IMR-90 (cell line): ENCODE measurements at regions not wholly inside any gene's neighbourhood (a gene's known extent, or its start where the extent isn't known, plus 50 kb on each side); places are given as distances from the start of the nearest gene placed in this dataset.

ENCODE experiments used
- ATAC-seq: fragments of 200-7000 bp; cut with Tn5 transposase; 2 replicates; pipeline ENCODE4 v1.9.1; 2020; ENCODE audit warnings: low read depth, mild to moderate bottlenecking, moderate library complexity
- BruUV-seq: library from RNA; stranded (reverse); fragments of 400-500 nt; replicated peaks from 2 replicates; lab custom pipeline; 2021; lab: Mats Ljungman, UMichigan
- CTCF ChIA-PET: fragments of 300-600 bp; formaldehyde crosslinking; extraction: SDS; loops from one replicate; lab custom pipeline; 2021; ENCODE audit warnings: antibody characterized with exemption; lab: Yijun Ruan, JAX
- POLR2A ChIA-PET: fragments of 300-600 bp; sonication (Branson Sonifier 250); formaldehyde crosslinking; loops from one replicate; lab custom pipeline; 2022; ENCODE audit warnings: antibody characterized with exemption; ENCODE audit not compliant: unreplicated experiment; lab: Charles Lee
- DNase-seq: peaks from one replicate; pipeline ENCODE4 v3.0.0; 2013
- H2AFZ ChIP-seq: replicated peaks from 2 replicates; pipeline ENCODE3; 2013; ENCODE audit warnings: low read length, mild to moderate bottlenecking; ENCODE audit not compliant: poor library complexity
- H2AK5ac ChIP-seq: 2 replicates; pipeline ENCODE4 v1.6.1; 2013; ENCODE audit warnings: low read depth, low read length, inconsistent platforms
- H2AK9ac ChIP-seq: replicated peaks from 2 replicates; pipeline ENCODE3; 2013; ENCODE audit warnings: mild to moderate bottlenecking, low read depth, low read length, moderate library complexity; ENCODE audit not compliant: poor library complexity
- H2BK120ac ChIP-seq: 2 replicates; pipeline ENCODE4 v1.6.1; 2013; ENCODE audit warnings: low read depth, low read length, inconsistent platforms
- H2BK15ac ChIP-seq: 3 replicates; pipeline ENCODE4 v1.6.1; 2013; ENCODE audit warnings: low read depth, low read length, inconsistent platforms
- H2BK20ac ChIP-seq: 2 replicates; pipeline ENCODE4 v1.6.1; 2013; ENCODE audit warnings: low read depth, mild to moderate bottlenecking, inconsistent platforms, low read length, moderate library complexity
- H2BK5ac ChIP-seq: 2 replicates; pipeline ENCODE4 v1.6.1; 2013; ENCODE audit warnings: mild to moderate bottlenecking, low read depth, low read length, inconsistent platforms; ENCODE audit not compliant: poor library complexity, severe bottlenecking
- H3K14ac ChIP-seq: replicated peaks from 2 replicates; pipeline ENCODE4 v1.6.1; 2013; ENCODE audit warnings: low read depth, low read length, inconsistent platforms
- H3K18ac ChIP-seq: 2 replicates; pipeline ENCODE4 v1.6.1; 2013; ENCODE audit warnings: low read depth, low read length, control low read depth
- H3K23ac ChIP-seq: 2 replicates; pipeline ENCODE4 v1.6.1; 2013; ENCODE audit warnings: low read depth, low read length, inconsistent platforms
- H3K27ac ChIP-seq: 2 replicates; pipeline ENCODE4 v1.5.1; 2013; ENCODE audit warnings: mild to moderate bottlenecking, control low read depth, low read length; ENCODE audit not compliant: insufficient read depth
- H3K27me3 ChIP-seq: 2 replicates; pipeline ENCODE4 v1.6.1; 2013; ENCODE audit warnings: low read length; ENCODE audit not compliant: control insufficient read depth, insufficient read depth
- H3K36me3 ChIP-seq: 2 replicates; pipeline ENCODE4 v1.6.1; 2013; ENCODE audit warnings: low read length, mixed read lengths; ENCODE audit not compliant: control insufficient read depth, insufficient read depth
- H3K4ac ChIP-seq: 2 replicates; pipeline ENCODE4 v1.6.1; 2013; ENCODE audit warnings: low read depth, low read length, inconsistent platforms
- H3K4me1 ChIP-seq: 2 replicates; pipeline ENCODE4 v1.6.1; 2013; ENCODE audit warnings: low read length, mixed read lengths; ENCODE audit not compliant: control insufficient read depth, insufficient read depth
- H3K4me2 ChIP-seq: 2 replicates; pipeline ENCODE4 v1.6.1; 2013; ENCODE audit warnings: low read depth, mild to moderate bottlenecking, control low read depth, low read length, moderate library complexity
- H3K4me3 ChIP-seq: 2 replicates; pipeline ENCODE4 v1.5.1; 2013; ENCODE audit warnings: low read depth, mild to moderate bottlenecking, control low read depth, low read length, moderate library complexity; ENCODE audit not compliant: insufficient read depth
- H3K56ac ChIP-seq: 2 replicates; pipeline ENCODE4 v1.6.1; 2013; ENCODE audit warnings: low read length, inconsistent platforms; ENCODE audit not compliant: insufficient read depth; ENCODE audit errors: extremely low read depth
- H3K79me1 ChIP-seq, 2 experiments: 2 replicates each; pipeline ENCODE4 v1.6.1; 2013; ENCODE audit warnings: low read length in 2 of 2, inconsistent platforms in 1 of 2, low read depth in 1 of 2
- H3K9ac ChIP-seq: 2 replicates; pipeline ENCODE4 v1.6.1; 2013; ENCODE audit warnings: low read depth, low read length, control low read depth
- H3K9me1 ChIP-seq: 2 replicates; pipeline ENCODE4 v1.6.1; 2013; ENCODE audit warnings: low read length, inconsistent platforms; ENCODE audit not compliant: insufficient read depth
- H3K9me3 ChIP-seq: 2 replicates; pipeline ENCODE4 v1.6.1; 2013; ENCODE audit warnings: low read length; ENCODE audit not compliant: control insufficient read depth, insufficient read depth
- H4K20me1 ChIP-seq: 2 replicates; pipeline ENCODE4 v1.6.1; 2013; ENCODE audit warnings: low read length, inconsistent platforms; ENCODE audit not compliant: insufficient read depth
- H4K5ac ChIP-seq: 2 replicates; pipeline ENCODE4 v1.6.1; 2013; ENCODE audit warnings: mild to moderate bottlenecking, low read depth, low read length, control low read depth
- H4K8ac ChIP-seq, 2 experiments: 2 replicates each; pipeline ENCODE4 v1.6.1; 2013; ENCODE audit warnings: low read depth in 2 of 2, low read length in 2 of 2, control low read depth in 1 of 2, inconsistent platforms in 1 of 2
- H4K91ac ChIP-seq: 2 replicates; pipeline ENCODE4 v1.6.1; 2013; ENCODE audit warnings: low read depth, low read length, inconsistent platforms; ENCODE audit not compliant: insufficient read depth
- CEBPB ChIP-seq: IDR thresholded peaks from 2 replicates; pipeline ENCODE4 v1.6.1; 2012; ENCODE audit warnings: low read depth, low read length, improper control_type of control experiment
- FOS ChIP-seq: fragments of 150-350 bp; IDR thresholded peaks from 2 replicates; pipeline ENCODE4 v1.6.1; 2016; ENCODE audit warnings: low read depth, low read length
- MAFK ChIP-seq: IDR thresholded peaks from 2 replicates; pipeline ENCODE4 v1.6.1; 2012; ENCODE audit warnings: low read depth, low read length, improper control_type of control experiment
- MAZ ChIP-seq: IDR thresholded peaks from 2 replicates; pipeline ENCODE4 v1.6.1; 2012; ENCODE audit warnings: low read depth, mild to moderate bottlenecking, low read length, improper control_type of control experiment, moderate library complexity, borderline replicate concordance
- RCOR1 ChIP-seq: IDR thresholded peaks from 2 replicates; pipeline ENCODE4 v1.6.1; 2012; ENCODE audit warnings: mild to moderate bottlenecking, low read length, improper control_type of control experiment; ENCODE audit not compliant: insufficient replicate concordance
- WGBS, 2 experiments: methylation state at CpG; one replicate each; pipeline versions ENCODE4 v1.1.5 to v1.1.7; 2013; ENCODE audit warnings: missing lambda C conversion rate in 2 of 2; ENCODE audit not compliant: insufficient read length in 1 of 2; ENCODE audit errors: extremely low coverage in 2 of 2; 5-methylcytosine and 5-hydroxymethylcytosine counted together
- dilution Hi-C: fragments of 300-500 bp; cut with HindIII; formaldehyde crosslinking; loops from one replicate; pipeline ENCODE4 v1.14.3; 2018; ENCODE audit warnings: low sequenced_read_pairs; ENCODE audit not compliant: unreplicated experiment
- in situ Hi-C: fragments of 300-500 bp; cut with MboI; formaldehyde crosslinking; loops from 3 replicates; pipeline ENCODE4 v1.14.3; 2019; ENCODE audit warnings: low sequenced_read_pairs, inconsistent platforms, mixed read lengths
- intact Hi-C: fragments of 100-400 bp; cut with micrococcal nuclease; formaldehyde crosslinking; loops from 2 replicates; pipeline ENCODE4 v1.10.0; 2022
- TF ChIP-seq, protein P1 (sequence below): conservative IDR thresholded peaks from 2 replicates; pipeline ENCODE4 v1.5.1; 2012; ENCODE audit warnings: mild to moderate bottlenecking, low read depth, low read length, improper control_type of control experiment
- TF ChIP-seq, protein P2 (sequence below): fragments of 150-350 bp; IDR thresholded peaks from 2 replicates; pipeline ENCODE4 v1.6.1; 2016; ENCODE audit warnings: low read depth, mild to moderate bottlenecking, low read length, moderate library complexity, borderline replicate concordance

DNA sequence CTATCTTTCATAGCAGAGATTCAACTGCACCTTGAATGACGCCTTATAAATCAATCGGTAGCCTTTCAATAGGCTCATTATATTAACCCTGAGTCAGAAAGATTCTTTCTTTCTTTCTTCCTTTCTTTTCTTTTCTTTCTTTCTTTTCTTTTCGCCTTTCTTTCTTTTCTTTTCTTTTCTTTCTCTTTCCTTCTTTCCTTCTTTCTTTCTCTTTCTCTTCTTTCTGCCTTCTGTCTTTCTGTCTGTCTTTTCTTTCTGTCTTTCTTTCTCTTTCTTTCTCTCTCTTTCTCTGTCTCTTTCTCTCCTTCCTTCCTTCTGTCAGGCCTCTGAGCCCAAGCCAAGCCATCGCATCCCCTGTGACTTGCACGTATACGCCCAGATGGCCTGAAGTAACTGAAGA is 86.0 kb upstream of the CLINT1 start:
- no peak overlapping the region for H2BK5ac ChIP-seq
- H4K5ac ChIP-seq = no peak overlapping the region
- no peak overlapping the region for H3K9ac ChIP-seq
- intact Hi-C loops = loop anchor here (10.0 kb wide), 1 partner anchor 440 kb away; no protein-coding TSS in a partner anchor
- no peak overlapping the region for H3K23ac ChIP-seq
- no peak overlapping the region for H3K18ac ChIP-seq
- H4K8ac ChIP-seq = no peak overlapping the region
- in situ Hi-C loops = no loop called here
- no peak overlapping the region for H3K27ac ChIP-seq
- H3K79me1 ChIP-seq = no peaks in the 10 kb centered on the region
- H3K56ac ChIP-seq = no peak overlapping the region
- no peak overlapping the region for H4K91ac ChIP-seq
- peaks cover 2% of the 10 kb centered on the region; the same call in 1 of the 2 replicates for H3K4me1 ChIP-seq
- no peak overlapping the region for H2BK20ac ChIP-seq
- no peak overlapping the region for H2AK9ac ChIP-seq
- H3K4ac ChIP-seq = no peak overlapping the region
- no peak overlapping the region for H2BK15ac ChIP-seq
- H2AK5ac ChIP-seq = no peak overlapping the region
- BruUV-seq = no TSS peak
- WGBS, 2 experiments = 83% methylated on average over 3 of the region's 6 CpGs; no CpG with 5 or more reads in 1 of the 2 experiments
- dilution Hi-C loops = no loop called here
- no peak overlapping the region for H3K4me2 ChIP-seq
- ChIA-PET POLR2A (no interaction called here), CTCF (no interaction called here)
- no peak for TF ChIP-seq RCOR1
- TF ChIP-seq, protein P1, sequence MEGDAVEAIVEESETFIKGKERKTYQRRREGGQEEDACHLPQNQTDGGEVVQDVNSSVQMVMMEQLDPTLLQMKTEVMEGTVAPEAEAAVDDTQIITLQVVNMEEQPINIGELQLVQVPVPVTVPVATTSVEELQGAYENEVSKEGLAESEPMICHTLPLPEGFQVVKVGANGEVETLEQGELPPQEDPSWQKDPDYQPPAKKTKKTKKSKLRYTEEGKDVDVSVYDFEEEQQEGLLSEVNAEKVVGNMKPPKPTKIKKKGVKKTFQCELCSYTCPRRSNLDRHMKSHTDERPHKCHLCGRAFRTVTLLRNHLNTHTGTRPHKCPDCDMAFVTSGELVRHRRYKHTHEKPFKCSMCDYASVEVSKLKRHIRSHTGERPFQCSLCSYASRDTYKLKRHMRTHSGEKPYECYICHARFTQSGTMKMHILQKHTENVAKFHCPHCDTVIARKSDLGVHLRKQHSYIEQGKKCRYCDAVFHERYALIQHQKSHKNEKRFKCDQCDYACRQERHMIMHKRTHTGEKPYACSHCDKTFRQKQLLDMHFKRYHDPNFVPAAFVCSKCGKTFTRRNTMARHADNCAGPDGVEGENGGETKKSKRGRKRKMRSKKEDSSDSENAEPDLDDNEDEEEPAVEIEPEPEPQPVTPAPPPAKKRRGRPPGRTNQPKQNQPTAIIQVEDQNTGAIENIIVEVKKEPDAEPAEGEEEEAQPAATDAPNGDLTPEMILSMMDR = no peak
- no peak for TF ChIP-seq MAZ
- TF ChIP-seq MAFK = no peak
- TF ChIP-seq, protein P2, sequence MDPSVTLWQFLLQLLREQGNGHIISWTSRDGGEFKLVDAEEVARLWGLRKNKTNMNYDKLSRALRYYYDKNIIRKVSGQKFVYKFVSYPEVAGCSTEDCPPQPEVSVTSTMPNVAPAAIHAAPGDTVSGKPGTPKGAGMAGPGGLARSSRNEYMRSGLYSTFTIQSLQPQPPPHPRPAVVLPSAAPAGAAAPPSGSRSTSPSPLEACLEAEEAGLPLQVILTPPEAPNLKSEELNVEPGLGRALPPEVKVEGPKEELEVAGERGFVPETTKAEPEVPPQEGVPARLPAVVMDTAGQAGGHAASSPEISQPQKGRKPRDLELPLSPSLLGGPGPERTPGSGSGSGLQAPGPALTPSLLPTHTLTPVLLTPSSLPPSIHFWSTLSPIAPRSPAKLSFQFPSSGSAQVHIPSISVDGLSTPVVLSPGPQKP = no peak
- no peak for TF ChIP-seq FOS
- TF ChIP-seq CEBPB = no peak
- H3K14ac ChIP-seq = no peak overlapping the region
- H2AFZ ChIP-seq = no peak overlapping the region
- H2BK120ac ChIP-seq = no peak overlapping the region
- H3K9me1 ChIP-seq = no peaks in the 10 kb centered on the region
- H3K36me3 ChIP-seq = no peaks in the 10 kb centered on the region
- no peaks in the 10 kb centered on the region for H3K9me3 ChIP-seq
- no peaks in the 10 kb centered on the region for H3K27me3 ChIP-seq
- H4K20me1 ChIP-seq = no peaks in the 10 kb centered on the region
- ATAC-seq (no peak), DNase-seq (no peak)
- no peak overlapping the region for H3K4me3 ChIP-seq
